HG03280 (cell line): ENCODE measurements at regions not wholly inside any gene's neighbourhood (a gene's known extent, or its start where the extent isn't known, plus 50 kb on each side); places are given as distances from the start of the nearest gene placed in this dataset.

ENCODE experiments used
- ATAC-seq: cut with Tn5 transposase; IDR thresholded peaks from one replicate; pipeline ENCODE4 v1.9.1; 2021; ENCODE audit warnings: mild to moderate bottlenecking, moderate library complexity; ENCODE audit not compliant: unreplicated experiment

DNA sequence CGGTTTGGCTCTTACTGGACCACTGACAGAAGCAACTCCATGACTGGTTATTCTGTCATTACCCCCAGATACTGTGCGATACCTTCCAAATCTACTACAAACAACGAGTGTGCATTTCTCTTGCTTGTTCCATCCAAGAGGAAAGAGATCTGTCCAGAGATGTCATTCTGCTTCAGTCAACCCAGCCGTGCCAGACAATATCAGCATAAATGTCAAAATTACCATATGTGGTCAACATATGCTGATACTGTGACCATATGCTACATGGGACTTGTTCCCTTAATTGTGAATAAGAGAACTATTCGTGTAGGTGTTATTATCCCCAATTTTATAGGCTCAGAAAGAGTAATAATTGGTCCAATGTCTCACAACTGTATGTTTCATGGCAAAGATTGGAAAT lies 143.2 kb upstream of the PRSS1 start:
- no peak for ATAC-seq

DNA sequence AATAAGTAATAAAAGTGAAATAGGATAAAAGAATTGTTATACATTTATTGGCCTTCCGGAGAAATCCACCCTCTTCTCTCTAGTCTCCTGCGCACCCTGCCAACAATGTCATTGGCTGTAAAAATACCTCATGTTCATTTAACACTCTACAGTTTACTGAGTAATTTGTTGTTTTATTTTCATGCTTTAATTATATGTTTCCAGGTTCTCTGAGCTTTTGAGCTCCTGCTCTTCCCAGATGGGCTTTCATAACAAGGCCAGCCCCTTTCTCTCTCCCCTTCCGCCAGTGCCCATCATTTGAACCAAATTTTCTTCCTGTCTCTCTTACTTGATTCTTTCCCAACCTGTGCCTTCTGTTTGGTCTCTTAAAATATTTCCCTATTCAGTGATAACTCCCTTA lies 144.6 kb upstream of the PRSS1 start:
- ATAC-seq: no peak

DNA sequence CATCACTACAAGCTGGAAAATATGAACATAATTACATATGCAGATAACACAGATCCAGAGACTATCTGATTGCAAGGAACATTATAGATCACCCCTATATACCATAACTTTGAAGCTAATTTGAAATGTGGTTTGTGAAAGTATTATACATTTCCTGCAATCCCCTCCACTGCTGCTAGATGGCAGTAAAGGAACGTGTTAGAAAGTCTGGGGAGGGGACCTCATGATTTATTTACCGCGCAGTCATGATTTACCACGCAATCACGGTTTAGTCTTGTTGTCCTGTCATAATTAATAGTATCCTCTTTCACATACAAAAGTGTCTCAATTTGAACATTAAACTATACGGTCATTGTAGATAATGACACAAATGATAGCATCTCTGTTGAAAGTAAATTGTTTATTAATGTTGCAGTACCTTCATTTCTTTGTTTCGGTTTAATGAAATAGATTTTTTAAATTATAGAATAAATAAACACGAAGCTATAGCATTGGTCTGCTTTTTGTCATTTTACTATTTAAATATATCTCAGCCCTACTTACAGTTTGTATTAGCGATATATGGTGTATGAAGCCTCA lies 145.3 kb upstream of the PRSS1 start:
- no peak for ATAC-seq

DNA sequence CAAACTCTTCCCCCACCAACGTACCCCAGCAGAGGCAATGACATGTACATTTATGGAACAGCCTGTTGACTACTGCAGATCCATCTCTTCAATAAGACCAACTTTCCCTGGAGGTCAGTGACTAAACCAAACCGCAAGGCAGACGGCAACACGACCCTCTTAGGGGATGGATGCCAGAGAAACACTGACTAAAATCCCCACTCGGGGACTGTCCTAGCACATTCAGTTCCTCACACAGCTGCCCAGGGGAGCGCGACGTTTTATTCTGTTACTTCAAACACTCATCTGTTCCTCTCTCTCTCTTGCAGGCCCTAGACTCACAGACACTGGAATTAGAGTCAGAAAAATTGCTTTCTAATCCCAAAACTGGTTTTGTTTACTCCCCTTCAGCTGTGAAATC lies 146.5 kb upstream of the PRSS1 start:
- ATAC-seq: no peak

DNA sequence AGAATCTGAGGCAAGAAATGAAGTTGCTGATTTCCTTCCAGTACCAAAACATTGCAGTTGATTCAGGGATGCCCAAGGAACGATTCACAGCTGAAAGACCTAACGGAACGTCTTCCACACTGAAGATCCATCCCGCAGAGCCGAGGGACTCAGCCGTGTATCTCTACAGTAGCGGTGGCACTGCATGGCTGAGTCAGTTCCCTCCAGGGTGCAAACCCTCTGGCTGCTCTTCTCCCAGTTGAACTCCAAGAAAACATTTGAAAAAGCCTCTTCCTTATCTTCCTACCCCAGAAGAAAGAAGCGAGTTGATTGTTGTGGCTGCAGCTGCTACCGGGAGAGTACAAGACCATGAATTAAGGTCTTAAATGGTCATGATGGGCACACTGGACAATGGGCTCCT lies 147.1 kb upstream of the PRSS1 start:
- no peak for ATAC-seq

DNA sequence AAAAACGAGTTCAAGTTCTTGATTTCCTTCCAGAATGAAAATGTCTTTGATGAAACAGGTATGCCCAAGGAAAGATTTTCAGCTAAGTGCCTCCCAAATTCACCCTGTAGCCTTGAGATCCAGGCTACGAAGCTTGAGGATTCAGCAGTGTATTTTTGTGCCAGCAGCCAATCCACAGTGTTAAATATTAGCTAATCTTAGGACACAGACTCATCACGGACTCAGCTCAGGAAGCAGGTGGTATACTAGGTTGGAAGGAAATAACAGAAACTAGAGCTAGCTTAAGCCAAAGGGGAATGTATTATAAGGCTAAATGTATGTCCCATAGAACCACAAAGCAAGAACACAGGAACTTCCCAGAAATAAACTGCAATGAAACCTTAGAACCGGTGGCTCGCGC lies 151.0 kb upstream of the PRSS1 start:
- ATAC-seq: no peak

DNA sequence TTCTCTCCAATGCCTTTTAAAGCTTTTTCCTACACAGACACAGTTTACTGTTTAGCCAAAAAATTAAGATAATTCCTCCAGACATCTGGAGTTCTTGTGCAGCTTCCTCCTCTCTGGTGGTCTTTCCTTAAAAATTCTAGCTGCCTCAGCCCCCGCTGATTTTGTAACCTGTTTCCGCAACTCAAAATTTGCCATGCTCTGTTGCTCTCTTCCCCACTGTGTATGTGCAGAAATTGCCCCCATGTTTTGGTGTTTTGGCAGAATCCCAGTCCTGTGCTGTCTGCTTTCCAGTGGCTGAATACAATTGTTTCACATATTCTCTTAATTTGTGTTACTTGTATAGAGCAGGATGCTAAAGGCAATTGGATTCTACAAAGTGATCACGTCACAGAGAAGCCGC lies 151.7 kb upstream of the PRSS1 start:
- ATAC-seq: no peak

DNA sequence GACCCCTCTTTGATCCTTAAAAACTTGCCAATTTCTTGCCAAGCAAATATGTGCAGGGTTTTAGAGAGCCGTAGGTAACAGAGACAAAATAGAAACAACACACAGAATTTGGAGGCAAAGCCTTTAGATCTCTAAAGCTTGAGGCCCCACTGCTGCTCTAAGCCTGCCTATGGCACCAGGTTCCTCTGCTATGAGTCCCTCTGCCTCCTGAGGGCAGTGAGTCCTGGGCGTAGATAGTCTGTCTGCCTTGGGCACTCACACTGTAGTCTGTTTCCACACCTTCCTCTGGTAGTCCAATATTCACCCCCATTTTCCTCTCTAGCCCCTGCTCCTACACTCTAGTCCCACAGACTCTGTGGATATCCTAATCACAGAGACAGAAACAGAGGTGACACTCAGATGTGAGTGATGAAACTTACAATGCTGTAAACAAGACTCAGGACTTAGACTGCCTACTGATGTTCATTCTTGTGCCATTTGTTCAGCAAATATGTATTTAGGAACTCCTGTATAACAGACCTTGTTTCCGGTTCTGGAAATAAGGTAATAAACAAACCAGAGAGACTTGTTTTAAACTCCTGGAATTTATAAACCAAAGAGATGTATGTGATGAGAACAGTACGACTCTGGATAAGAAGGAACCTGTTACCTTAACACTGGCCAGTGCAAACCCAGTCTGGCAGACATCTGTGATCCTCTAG lies 153.3 kb upstream of the PRSS1 start:
- ATAC-seq: no peak

DNA sequence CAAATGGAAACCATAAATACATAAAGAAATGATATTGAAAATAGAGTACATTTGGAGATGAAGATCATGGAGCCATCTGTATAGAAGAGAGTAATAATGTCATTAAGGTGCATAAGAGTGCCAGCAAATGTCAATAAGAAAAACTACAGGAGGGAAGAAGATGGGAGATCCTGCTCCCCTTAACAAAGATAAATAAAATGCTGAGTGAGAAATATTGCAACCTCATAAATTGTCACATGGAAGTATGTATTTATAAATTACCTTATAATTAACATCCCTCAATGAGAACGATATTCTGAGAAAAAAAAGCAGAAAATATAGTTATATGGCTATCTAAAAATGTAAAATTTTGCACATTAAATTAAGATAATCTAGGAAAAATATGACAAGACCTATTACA lies 155.2 kb upstream of the PRSS1 start:
- ATAC-seq: no peak

DNA sequence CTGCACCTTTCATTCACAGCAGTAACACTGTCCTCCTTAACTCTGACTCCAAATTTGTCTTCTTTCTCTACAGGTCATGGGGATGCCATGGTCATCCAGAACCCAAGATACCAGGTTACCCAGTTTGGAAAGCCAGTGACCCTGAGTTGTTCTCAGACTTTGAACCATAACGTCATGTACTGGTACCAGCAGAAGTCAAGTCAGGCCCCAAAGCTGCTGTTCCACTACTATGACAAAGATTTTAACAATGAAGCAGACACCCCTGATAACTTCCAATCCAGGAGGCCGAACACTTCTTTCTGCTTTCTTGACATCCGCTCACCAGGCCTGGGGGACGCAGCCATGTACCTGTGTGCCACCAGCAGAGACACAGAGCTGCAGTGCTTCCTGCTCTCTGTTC lies 156.2 kb upstream of the PRSS1 start:
- ATAC-seq: no peak

DNA sequence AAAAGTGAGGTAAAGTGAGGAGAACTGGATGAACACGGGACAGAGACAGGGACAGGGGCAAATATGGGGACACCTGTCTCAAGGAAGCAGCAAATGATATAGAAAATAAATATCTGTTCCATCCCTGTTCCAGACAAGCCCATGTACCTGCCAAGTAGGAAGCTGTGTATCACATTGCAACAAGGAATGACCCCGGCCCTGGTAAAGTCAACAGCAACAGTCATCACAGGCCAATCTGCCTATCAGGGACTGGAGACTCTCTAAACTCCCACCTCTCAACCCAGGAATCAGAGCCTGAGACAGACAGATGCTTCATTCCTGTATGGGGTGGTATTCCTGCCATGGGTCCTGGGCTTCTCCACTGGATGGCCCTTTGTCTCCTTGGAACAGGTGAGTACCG lies 156.6 kb upstream of the PRSS1 start:
- no peak for ATAC-seq

DNA sequence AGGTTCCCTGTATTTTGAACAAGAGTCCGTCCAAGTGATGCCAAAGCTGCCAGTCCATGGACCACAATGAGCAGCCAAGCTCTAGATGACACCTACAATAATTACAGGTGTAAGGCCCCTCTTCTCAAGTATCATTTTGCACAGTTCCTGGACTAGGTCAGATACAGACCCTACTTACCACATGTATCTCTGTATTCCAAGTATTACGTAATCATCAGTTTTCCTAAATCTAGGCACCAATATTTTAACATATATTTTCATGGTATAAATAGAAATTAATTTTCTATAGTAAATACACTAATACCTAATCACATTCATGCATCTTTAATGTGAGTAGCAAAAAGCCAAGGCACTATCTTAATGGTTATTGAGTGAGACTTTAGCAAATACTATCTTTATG lies 157.0 kb upstream of the PRSS1 start:
- no peak for ATAC-seq

DNA sequence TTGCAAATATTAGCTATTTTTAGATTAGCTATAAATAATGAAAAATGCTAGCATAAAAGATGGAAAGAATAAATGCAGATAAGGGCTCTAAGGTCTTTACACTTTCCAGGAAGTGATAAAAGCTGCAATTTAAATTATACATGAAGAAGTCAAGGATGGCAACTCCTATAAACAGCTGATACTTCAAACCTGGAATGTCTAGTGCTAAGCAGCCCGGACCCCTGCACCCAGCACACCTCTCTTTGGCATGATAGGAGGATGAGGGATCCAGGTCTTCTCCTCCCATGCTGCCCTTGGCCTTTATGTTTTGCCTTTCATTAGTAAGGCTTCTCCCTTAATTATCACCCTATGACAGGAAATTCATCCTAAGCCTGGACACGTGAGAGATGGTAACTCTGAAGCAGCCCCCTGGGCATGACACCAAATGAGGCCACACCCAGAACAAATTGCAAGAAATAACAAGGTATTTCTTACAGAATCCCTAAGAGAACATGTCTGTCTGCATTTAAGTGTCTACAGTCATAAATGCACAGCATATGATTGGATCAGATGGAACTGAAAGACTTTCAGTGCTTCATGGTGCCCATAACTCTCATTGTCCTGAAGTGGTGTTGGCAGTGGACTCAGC lies 158.3 kb upstream of the PRSS1 start:
- ATAC-seq: no peak

DNA sequence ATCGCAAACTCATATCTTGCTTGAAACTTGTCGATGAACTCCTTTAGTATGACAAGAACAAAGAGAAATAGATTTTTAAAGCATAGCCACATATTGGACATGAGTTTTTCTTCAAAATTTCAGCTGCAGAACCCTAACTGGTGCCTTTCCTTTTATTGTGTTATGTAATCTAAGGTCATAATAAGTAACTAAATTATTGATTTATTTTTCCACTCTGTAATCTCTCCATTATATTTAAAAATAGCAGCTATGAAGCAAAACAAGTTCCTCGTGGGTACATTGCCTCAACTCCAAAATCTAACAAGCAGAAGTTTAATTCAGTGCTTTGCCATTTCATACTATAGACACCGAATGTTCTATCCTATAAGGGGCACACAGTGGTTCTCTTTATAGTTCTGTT lies 159.2 kb upstream of the PRSS1 start:
- no peak for ATAC-seq

DNA sequence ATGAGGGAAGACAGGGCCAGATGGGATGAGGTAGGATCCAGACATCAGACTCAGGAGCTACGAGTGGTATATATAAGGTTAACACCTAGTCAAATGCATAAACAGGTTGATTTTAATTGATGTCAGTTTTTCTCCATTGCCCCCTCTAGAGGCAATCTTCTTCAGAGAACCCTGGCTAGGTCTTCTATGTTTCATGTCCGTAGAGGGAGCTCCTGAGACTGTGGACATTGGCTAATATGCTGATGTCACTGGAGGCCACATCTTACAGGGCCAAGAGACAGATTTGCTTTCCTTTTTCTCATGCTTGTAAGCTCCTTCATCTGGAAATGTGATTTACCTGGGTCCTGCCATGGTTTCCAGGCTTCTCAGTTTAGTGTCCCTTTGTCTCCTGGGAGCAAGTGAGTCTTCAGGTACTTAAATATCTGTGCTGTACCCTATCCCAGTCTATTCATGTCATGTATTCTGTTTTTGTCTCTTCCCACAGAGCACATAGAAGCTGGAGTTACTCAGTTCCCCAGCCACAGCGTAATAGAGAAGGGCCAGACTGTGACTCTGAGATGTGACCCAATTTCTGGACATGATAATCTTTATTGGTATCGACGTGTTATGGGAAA lies 161.6 kb upstream of the PRSS1 start:
- peak; percentile 83 for ATAC-seq

DNA sequence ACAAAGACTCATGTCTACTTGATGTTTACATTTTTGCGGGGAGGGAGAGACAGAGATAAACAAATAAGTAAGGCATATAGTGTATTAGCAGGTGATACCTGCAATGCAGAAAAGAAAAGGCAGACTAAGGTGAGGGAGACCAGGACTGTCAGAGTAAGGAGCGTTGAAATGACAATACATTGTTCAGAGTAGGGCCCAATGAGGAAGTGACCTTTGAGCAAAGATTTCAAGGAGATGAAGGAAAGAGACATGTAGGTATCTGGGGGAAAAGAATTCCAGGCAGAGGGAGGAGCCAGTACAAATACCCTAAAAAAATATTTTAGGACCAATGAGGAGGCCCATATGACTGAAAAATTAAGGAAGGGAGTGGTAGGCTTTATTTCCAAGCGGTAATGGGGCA lies 162.7 kb upstream of the PRSS1 start:
- ATAC-seq: no peak

DNA sequence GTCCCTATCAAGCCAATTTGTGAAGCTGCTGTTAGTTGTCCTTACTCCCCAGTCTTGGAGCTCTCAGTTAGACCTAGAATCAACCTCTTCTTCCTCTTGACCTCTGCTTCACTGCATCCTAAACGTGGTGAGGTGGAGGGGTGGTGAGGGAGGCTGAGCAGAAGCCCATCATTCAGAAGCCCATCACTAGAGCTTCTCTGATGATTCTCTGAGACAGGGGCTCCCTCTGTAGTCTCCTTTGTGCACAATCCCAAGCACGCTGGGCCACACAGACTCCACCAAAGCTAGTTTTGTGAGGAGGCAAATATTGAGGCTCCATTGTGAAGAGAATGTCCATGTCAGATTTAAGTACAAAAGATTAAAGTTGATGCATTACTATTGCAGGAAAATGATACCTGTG lies 163.8 kb upstream of the PRSS1 start:
- no peak for ATAC-seq

DNA sequence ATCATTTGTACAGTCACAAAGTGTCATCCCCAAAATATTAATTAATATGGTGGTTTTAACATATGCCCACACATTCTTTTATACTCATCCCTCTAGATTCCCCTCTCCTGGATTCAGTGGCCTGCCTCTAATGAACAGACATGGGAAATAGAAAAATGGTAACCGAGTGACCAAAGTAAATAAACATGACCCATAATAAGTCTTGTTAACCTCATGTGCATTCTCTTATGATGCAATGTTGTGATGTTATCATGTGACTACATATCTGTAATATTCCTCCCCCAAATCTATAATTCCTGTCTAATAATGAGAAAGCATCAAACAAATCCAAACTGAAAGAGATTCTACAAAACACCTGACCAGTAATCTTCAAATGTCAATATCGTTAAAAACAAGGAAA lies 164.5 kb upstream of the PRSS1 start:
- no peak for ATAC-seq

DNA sequence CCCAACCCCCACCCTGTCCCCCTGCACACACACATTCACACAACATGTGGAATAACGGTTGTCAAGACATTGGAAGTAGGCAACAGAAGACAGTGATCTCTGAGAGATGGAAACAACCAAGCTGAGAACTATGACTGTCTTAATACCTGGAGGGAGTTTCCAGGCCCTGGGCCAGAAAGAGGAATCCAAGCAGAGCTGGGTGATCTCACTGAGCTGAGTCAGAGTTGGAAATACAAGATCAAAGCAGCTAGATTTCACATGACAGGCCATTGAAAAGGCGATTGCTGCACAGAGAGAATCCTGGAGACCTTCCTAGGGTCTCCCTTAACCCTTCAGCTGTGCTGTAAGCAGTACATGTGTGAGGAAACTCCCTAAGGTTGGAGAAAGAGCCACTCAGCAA lies 165.8 kb upstream of the PRSS1 start:
- peak; percentile 59 for ATAC-seq

DNA sequence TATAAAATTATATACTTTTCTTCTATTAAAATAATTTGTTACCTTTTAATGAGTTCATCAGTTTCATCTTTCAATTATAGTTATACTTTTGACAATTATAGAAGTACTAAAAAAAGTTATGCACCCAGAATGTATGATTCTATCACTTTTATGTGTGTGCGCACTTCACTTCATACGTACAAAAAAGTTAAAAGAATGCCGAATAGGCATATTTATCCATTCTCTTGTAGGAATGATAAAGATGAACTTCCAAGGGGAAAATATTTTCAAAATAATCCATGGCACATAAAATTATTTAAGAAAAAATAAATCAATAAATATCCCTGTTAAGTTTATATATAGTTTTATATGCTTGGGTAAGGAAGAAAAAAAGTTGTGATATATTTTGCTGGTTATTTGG lies 166.9 kb upstream of the PRSS1 start:
- ATAC-seq: no peak

DNA sequence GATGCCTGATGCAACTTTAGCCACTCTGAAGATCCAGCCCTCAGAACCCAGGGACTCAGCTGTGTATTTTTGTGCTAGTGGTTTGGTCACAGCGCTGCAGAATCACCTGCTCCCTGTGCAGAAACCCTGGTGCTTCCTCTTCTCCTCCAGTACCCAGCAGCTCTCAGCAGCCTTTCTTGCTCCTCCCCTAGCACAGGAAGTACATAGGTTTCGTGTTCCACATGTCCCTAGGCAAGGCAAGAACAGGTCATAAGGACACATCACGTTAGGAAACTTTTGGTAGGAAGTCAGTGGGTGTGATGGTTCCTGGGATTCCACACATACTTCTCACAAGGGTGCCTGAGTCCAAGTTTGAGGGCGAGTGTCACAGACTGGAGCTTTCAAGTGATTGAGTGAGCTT lies 167.9 kb upstream of the PRSS1 start:
- ATAC-seq: peak; percentile 56

DNA sequence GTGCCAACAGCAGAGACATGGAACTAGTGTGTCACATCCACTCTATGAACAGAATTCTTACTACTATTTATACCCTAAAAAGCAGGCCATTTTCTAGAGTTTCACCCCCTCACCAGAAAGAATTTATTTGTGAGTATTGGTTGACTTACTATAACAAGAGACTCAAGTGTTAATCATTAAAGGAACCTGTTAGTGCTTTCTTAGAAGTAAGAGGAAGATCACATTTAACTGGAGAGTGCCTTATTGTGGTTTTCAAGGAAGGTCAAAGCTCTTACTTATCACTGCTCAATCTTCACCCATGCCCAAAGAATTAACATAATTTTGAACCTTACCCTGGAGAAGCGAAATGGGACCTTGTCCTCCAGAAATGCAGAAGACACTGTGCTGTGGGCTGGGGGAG lies 169.3 kb upstream of the PRSS1 start:
- ATAC-seq: no peak
